Activated CD8-positive, alpha-beta memory T cell treated with anti-CD3 and anti-CD28 coated beads, Interleukin-2, amount 10 ng/mL, durations not matched to agents 7 days and 5 days (primary cell): ENCODE measurements at regions not wholly inside any gene's neighbourhood (a gene's known extent, or its start where the extent isn't known, plus 50 kb on each side); places are given as distances from the start of the nearest gene placed in this dataset.
"Not testable (repeated sequence)": the region's sequence is repeated elsewhere in the genome, so short reads cannot be mapped to it uniquely, and the experiment has no call there.

Source experiments
- ATAC-seq: fragments of 150-1000 bp; cut with Tn5 transposase; one replicate; pipeline ENCODE4 v1.10.0; 2021; ENCODE audit warnings: moderate library complexity
- CTCF ChIA-PET: fragments of 350-600 bp; sonication (Branson Sonifier 250); formaldehyde crosslinking; loops from one replicate; lab custom pipeline; 2021; ENCODE audit warnings: antibody characterized with exemption; lab: Charles Lee
- DNase-seq: peaks from one replicate; pipeline ENCODE4 v3.0.0-alpha.2; 2020
- H3K27ac Mint-ChIP-seq: one replicate; pipeline ENCODE4 v1.8.0; 2021; ENCODE audit warnings: mild to moderate bottlenecking, mixed read lengths
- H3K27me3 Mint-ChIP-seq: one replicate; pipeline ENCODE4 v1.8.0; 2021; ENCODE audit warnings: mixed read lengths
- H3K36me3 Mint-ChIP-seq: one replicate; pipeline ENCODE4 v1.8.0; 2021; ENCODE audit warnings: mild to moderate bottlenecking, mixed read lengths
- H3K4me1 Mint-ChIP-seq: one replicate; pipeline ENCODE4 v1.8.0; 2021; ENCODE audit warnings: mixed read lengths
- H3K4me3 Mint-ChIP-seq: one replicate; pipeline ENCODE4 v1.8.0; 2021; ENCODE audit warnings: mild to moderate bottlenecking, moderate library complexity, mixed read lengths
- H3K9me3 Mint-ChIP-seq: one replicate; pipeline ENCODE4 v1.8.0; 2022; ENCODE audit warnings: low read depth, mixed read lengths

- no peaks in the 10 kb centered on the region for H3K4me1 Mint-ChIP-seq
- DNase-seq = no peak
- no peak overlapping the region for H3K4me3 Mint-ChIP-seq
- no peak for ATAC-seq
- no peak overlapping the region for H3K27ac Mint-ChIP-seq
- H3K36me3 Mint-ChIP-seq = no peaks in the 10 kb centered on the region
- no peaks in the 10 kb centered on the region for H3K9me3 Mint-ChIP-seq
- no peaks in the 10 kb centered on the region for H3K27me3 Mint-ChIP-seq
- CTCF ChIA-PET = no interaction called here
These were observed 108.9 kb upstream of the EEF2KMT start for GRCh38 chr16:5206331-5206990.

GRCh38 chr16:5205361-5206040 lies 107.9 kb upstream of the EEF2KMT start:
- no peak for ATAC-seq
- H3K4me1 Mint-ChIP-seq = no peaks in the 10 kb centered on the region
- no peak overlapping the region for H3K27ac Mint-ChIP-seq
- CTCF ChIA-PET = no interaction called here
- no peaks in the 10 kb centered on the region for H3K27me3 Mint-ChIP-seq
- H3K9me3 Mint-ChIP-seq = no peaks in the 10 kb centered on the region
- no peak for DNase-seq
- H3K4me3 Mint-ChIP-seq = no peak overlapping the region
- no peaks in the 10 kb centered on the region for H3K36me3 Mint-ChIP-seq

GRCh38 chr16:5203675-5204074 lies 106.1 kb upstream of the EEF2KMT start:
- H3K9me3 Mint-ChIP-seq, DNase-seq, CTCF ChIA-PET, H3K36me3 Mint-ChIP-seq, H3K27me3 Mint-ChIP-seq, H3K4me3 Mint-ChIP-seq, ATAC-seq, H3K4me1 Mint-ChIP-seq, H3K27ac Mint-ChIP-seq: not testable (repeated sequence)

- no peaks in the 10 kb centered on the region for H3K36me3 Mint-ChIP-seq
- H3K27ac Mint-ChIP-seq = no peak overlapping the region
- H3K9me3 Mint-ChIP-seq = no peaks in the 10 kb centered on the region
- no peak overlapping the region for H3K4me3 Mint-ChIP-seq
- CTCF ChIA-PET = no interaction called here
- no peak for DNase-seq
- no peaks in the 10 kb centered on the region for H3K4me1 Mint-ChIP-seq
- ATAC-seq = no peak
- no peaks in the 10 kb centered on the region for H3K27me3 Mint-ChIP-seq
These were observed 102.5 kb upstream of the EEF2KMT start for GRCh38 chr16:5200123-5200522.

- Mint-ChIP-seq H3K4me3 (no peak overlapping the region), H3K36me3 (no peaks in the 10 kb centered on the region), H3K9me3 (no peaks in the 10 kb centered on the region), H3K27ac (no peak overlapping the region), H3K27me3 (no peaks in the 10 kb centered on the region), H3K4me1 (no peaks in the 10 kb centered on the region)
- DNase-seq (no peak), ATAC-seq (no peak)
- CTCF ChIA-PET = no interaction called here
These were observed 98.6 kb upstream of the EEF2KMT start for GRCh38 chr16:5196204-5196603.

- no peak for ATAC-seq
- Mint-ChIP-seq H3K4me3 (no peak overlapping the region), H3K36me3 (no peaks in the 10 kb centered on the region), H3K9me3 (no peaks in the 10 kb centered on the region), H3K4me1 (no peaks in the 10 kb centered on the region), H3K27me3 (no peaks in the 10 kb centered on the region), H3K27ac (no peak overlapping the region)
- CTCF ChIA-PET = interaction anchor here (1.2 kb wide), 1 partner anchor 30 kb away, joined by 3 read pairs; no protein-coding TSS in a partner anchor
- no peak for DNase-seq
These were observed 96.3 kb upstream of the EEF2KMT start for GRCh38 chr16:5193861-5194260.

- no peak for DNase-seq
- no peak overlapping the region for H3K27ac Mint-ChIP-seq
- H3K4me1 Mint-ChIP-seq = no peaks in the 10 kb centered on the region
- no peaks in the 10 kb centered on the region for H3K27me3 Mint-ChIP-seq
- no peaks in the 10 kb centered on the region for H3K36me3 Mint-ChIP-seq
- CTCF ChIA-PET = no interaction called here
- no peaks in the 10 kb centered on the region for H3K9me3 Mint-ChIP-seq
- H3K4me3 Mint-ChIP-seq = no peak overlapping the region
- ATAC-seq = no peak
These were observed 91.4 kb upstream of the EEF2KMT start for GRCh38 chr16:5188989-5189352.

GRCh38 chr16:5188318-5188988 lies 90.9 kb upstream of the EEF2KMT start:
- ATAC-seq = no peak
- H3K36me3 Mint-ChIP-seq = no peaks in the 10 kb centered on the region
- no peaks in the 10 kb centered on the region for H3K4me1 Mint-ChIP-seq
- CTCF ChIA-PET = no interaction called here
- DNase-seq = no peak
- no peak overlapping the region for H3K27ac Mint-ChIP-seq
- no peak overlapping the region for H3K4me3 Mint-ChIP-seq
- no peaks in the 10 kb centered on the region for H3K27me3 Mint-ChIP-seq
- H3K9me3 Mint-ChIP-seq = no peaks in the 10 kb centered on the region

- H3K27me3 Mint-ChIP-seq = no peaks in the 10 kb centered on the region
- H3K9me3 Mint-ChIP-seq = no peaks in the 10 kb centered on the region
- H3K27ac Mint-ChIP-seq = no peak overlapping the region
- DNase-seq (no peak), ATAC-seq (no peak)
- CTCF ChIA-PET = no interaction called here
- H3K4me1 Mint-ChIP-seq = no peaks in the 10 kb centered on the region
- H3K4me3 Mint-ChIP-seq = no peak overlapping the region
- no peaks in the 10 kb centered on the region for H3K36me3 Mint-ChIP-seq
These were observed 89.9 kb upstream of the EEF2KMT start for GRCh38 chr16:5187402-5187952.

- no peaks in the 10 kb centered on the region for H3K9me3 Mint-ChIP-seq
- H3K4me1 Mint-ChIP-seq = no peaks in the 10 kb centered on the region
- ATAC-seq (no peak), DNase-seq (no peak)
- H3K36me3 Mint-ChIP-seq = no peaks in the 10 kb centered on the region
- H3K4me3 Mint-ChIP-seq = no peak overlapping the region
- H3K27me3 Mint-ChIP-seq = no peaks in the 10 kb centered on the region
- CTCF ChIA-PET = no interaction called here
- H3K27ac Mint-ChIP-seq = no peak overlapping the region
These were observed 88.8 kb upstream of the EEF2KMT start for GRCh38 chr16:5186381-5186903.

- no peak for DNase-seq
- Mint-ChIP-seq H3K9me3 (peaks cover 3% of the 10 kb centered on the region), H3K4me3 (no peak overlapping the region), H3K27me3 (no peaks in the 10 kb centered on the region), H3K4me1 (no peaks in the 10 kb centered on the region), H3K36me3 (no peaks in the 10 kb centered on the region), H3K27ac (no peak overlapping the region)
- ATAC-seq = no peak
- CTCF ChIA-PET = no interaction called here
These were observed 78.9 kb upstream of the EEF2KMT start for GRCh38 chr16:5176505-5176904.

GRCh38 chr16:5175266-5175665 lies 77.7 kb upstream of the EEF2KMT start:
- Mint-ChIP-seq H3K36me3 (no peaks in the 10 kb centered on the region), H3K4me1 (no peaks in the 10 kb centered on the region), H3K27ac (no peak overlapping the region), H3K4me3 (no peak overlapping the region), H3K27me3 (no peaks in the 10 kb centered on the region), H3K9me3 (peaks cover 3% of the 10 kb centered on the region)
- DNase-seq = no peak
- ATAC-seq = no peak
- CTCF ChIA-PET = no interaction called here

- CTCF ChIA-PET = no interaction called here
- H3K4me1 Mint-ChIP-seq = no peaks in the 10 kb centered on the region
- H3K36me3 Mint-ChIP-seq = no peaks in the 10 kb centered on the region
- no peak for DNase-seq
- H3K9me3 Mint-ChIP-seq = no peaks in the 10 kb centered on the region
- peaks cover 4% of the 10 kb centered on the region for H3K27me3 Mint-ChIP-seq
- no peak for ATAC-seq
- no peak overlapping the region for H3K27ac Mint-ChIP-seq
- H3K4me3 Mint-ChIP-seq = no peak overlapping the region
These were observed 68.9 kb upstream of the EEF2KMT start for GRCh38 chr16:5166486-5166885.

GRCh38 chr16:5165429-5165828 lies 67.8 kb upstream of the EEF2KMT start:
- DNase-seq, H3K36me3 Mint-ChIP-seq, H3K4me1 Mint-ChIP-seq, H3K27ac Mint-ChIP-seq, ATAC-seq, CTCF ChIA-PET, H3K27me3 Mint-ChIP-seq, H3K9me3 Mint-ChIP-seq, H3K4me3 Mint-ChIP-seq: not testable (repeated sequence)
